HG03196 (cell line): ENCODE measurements at regions not wholly inside any gene's neighbourhood (a gene's known extent, or its start where the extent isn't known, plus 50 kb on each side); places are given as distances from the start of the nearest gene placed in this dataset.

Experiments
- ATAC-seq: cut with Tn5 transposase; IDR thresholded peaks from one replicate; pipeline ENCODE4 v1.9.1; 2021; ENCODE audit not compliant: unreplicated experiment

- ATAC-seq: no peak
These were observed 1511.2 kb upstream of the ZEB2 start for GRCh38 chr2:146031158-146031557.

GRCh38 chr2:146027156-146027555 is 1507.2 kb upstream of the ZEB2 start:
- ATAC-seq: no peak

GRCh38 chr2:146025519-146025918 is 1505.6 kb upstream of the ZEB2 start:
- no peak for ATAC-seq

DNA sequence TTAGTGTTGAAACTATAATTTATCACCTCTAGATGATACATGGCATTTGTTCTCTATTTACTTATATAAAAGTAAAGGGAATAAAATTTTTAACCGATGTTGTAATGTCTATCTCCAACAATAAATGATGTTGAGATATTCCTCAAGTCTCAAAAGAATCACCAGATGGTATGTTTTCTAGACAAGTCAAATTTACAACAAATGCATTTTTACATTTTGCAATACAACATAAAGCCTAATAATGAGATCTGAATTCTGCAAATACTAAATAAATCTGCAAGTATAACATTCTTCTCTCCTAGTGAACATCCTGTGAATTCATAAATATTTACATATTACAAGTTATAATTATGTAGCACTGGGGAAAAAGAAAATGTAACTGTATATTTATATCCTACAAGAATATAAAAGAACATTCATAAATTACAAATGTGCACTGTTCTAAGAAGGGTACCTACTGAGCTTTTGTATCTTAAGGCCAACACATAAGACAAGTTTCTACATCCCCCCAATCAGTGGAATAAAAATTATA is 1504.4 kb upstream of the ZEB2 start:
- ATAC-seq: no peak

GRCh38 chr2:146004462-146004861 is 1484.5 kb upstream of the ZEB2 start:
- ATAC-seq: no peak

DNA sequence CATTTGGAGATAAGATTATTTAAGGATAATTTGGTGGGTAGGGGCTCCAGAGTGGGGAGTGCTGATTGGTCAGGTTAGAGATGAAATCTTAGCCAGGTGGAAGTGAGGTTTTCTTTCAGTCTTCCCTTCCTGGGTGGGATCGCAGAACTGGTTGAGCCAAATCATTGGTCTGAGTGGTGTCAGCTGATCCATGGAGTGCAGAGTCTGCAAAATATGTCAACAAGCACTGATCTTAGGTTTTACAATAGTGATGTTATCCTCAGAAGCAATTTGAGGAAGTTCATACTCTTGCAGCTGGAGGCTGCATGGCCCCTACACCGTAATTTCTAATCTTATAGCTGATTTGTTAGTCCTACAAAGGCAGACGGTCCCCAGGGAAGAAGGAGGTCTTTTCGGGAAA is 1483.4 kb upstream of the ZEB2 start:
- ATAC-seq: no peak

GRCh38 chr2:145994910-145995309 is 1475.0 kb upstream of the ZEB2 start:
- ATAC-seq: no peak

DNA sequence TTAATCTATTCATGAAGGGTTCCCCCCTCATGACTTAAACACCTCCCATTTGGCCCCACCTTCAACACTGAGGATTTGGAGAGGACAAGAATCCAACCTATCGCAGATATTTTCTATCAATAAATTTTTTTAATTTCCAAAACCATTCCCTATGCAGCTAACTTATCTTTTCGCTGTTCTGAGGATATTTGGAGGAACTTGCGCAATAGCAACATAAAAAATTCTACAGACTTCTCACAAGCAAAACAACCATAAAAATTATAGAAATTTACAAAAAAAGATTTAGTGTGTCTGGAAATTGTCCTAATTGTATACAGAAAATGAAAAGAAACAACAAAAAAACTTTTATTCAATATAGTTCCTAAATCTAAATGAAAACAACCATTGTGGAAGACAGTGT is 1472.7 kb upstream of the ZEB2 start:
- ATAC-seq: no peak

DNA sequence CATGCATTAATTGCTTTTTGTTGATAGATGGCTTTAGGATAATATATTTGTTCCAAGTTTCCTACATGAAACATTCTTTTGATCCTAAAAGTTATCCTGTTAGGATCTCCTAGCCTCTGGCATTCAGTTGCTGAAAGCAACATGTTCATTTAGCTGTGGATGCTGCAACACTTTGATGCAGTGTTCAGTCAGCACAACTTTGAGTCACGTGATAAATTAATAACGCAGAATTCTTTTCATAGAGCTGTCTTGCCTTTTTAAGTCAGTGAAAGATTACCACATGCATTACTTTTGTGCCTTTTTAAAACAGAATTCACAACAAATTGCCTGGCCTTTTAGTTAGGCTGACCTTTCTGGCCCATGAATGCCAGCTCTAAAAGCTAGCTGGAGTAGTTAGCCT is 1467.9 kb upstream of the ZEB2 start:
- no peak for ATAC-seq

DNA sequence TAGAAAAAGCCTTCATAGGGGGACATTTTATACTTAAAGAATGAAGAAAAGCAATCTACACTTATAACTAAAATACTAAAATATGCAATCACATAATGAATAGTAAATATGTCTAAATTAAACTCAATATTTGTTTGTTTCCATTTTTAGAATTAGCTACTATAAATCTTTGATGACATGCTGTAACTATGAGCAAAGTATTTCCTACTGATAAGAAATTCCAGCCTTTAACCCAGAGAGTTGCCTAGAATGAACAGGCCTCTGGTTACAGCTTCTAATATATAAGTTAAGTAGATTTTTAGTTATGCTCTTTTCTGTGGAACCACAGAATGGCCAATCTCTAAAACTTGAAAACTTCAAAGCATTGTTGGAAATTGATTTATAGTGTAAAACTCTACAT is 1465.6 kb upstream of the ZEB2 start:
- ATAC-seq: no peak

DNA sequence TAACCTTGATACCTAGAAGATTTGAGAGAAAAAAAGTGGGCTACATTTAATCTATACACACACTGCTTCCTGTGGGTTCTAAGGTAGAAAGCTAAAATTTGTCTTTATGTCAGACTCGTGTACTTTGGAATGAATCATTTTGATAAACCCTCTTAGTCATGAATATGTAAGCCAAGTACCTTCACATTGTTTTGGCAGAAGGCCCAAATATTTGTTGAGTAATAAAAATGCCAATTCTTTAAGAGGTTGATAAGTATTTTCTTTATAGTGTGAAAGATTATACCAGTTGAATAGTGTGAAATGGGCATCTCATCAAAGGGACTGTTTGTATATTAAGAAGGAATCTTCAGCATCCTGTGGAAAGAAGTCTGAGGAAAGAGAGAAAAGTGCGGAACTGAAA is 1464.7 kb upstream of the ZEB2 start:
- no peak for ATAC-seq

DNA sequence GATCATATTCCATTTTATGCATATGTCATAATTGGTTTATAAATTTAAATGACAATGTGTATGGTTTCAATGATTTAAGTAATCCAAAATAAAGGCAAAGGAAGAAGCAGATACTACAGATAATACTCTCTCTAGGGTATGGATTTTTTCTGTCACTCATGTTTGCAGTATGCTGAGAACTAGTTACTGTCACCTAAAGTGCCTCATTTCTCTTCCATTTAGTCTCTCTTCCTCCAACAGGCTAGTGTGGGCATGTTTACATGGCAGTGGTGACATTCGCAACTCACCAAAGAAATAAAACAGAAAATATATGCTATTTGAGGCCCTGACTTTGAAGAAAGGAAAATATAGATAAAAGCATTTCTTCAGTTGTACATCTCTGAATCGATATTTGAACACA is 1460.4 kb upstream of the ZEB2 start:
- no peak for ATAC-seq

- no peak for ATAC-seq
These were observed 1455.5 kb upstream of the ZEB2 start for GRCh38 chr2:145975406-145975805.

GRCh38 chr2:145961846-145962245 is 1441.9 kb upstream of the ZEB2 start:
- no peak for ATAC-seq

GRCh38 chr2:145960479-145961163 is 1440.7 kb upstream of the ZEB2 start:
- no peak for ATAC-seq

DNA sequence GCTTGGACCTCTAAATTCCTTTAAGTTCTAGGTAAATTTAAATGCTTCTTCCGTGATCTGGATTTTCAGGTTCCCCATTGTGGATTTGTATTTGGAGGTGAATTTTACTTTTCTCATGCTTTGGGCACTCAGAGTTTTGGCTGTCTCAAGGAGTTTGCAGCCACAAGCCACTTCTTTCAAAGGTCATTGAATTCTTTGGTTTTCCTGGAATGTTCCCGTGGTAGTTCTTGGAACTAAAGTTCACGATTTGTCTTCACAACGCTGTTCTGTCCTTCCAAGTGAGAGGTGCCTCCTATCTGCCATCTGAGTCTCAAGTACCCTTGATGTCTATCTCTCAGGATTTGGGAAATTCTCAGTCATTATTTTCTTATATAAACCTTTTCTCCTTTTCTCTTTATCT is 1438.7 kb upstream of the ZEB2 start:
- ATAC-seq: no peak

GRCh38 chr2:145957929-145958328 is 1438.0 kb upstream of the ZEB2 start:
- ATAC-seq: no peak

DNA sequence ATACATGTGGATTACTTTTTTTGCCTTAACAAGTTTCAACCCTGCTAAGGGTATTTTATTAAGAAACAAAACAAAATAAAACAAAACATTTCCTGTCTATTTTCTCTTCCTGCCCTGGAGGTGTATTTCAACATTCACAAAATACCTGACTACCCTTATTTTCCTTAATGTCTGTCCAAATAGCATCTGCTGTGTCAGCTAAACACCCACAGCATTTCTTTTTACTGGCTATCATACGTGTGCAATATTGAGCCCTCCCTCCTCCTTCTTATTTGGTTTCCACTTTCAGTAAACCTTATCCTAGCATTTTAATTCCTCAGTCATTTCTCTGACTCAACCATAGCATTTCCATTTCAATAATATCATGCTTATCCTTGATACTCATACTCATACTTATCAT is 1420.0 kb upstream of the ZEB2 start:
- no peak for ATAC-seq

GRCh38 chr2:145935016-145935415 is 1415.1 kb upstream of the ZEB2 start:
- ATAC-seq: no peak

DNA sequence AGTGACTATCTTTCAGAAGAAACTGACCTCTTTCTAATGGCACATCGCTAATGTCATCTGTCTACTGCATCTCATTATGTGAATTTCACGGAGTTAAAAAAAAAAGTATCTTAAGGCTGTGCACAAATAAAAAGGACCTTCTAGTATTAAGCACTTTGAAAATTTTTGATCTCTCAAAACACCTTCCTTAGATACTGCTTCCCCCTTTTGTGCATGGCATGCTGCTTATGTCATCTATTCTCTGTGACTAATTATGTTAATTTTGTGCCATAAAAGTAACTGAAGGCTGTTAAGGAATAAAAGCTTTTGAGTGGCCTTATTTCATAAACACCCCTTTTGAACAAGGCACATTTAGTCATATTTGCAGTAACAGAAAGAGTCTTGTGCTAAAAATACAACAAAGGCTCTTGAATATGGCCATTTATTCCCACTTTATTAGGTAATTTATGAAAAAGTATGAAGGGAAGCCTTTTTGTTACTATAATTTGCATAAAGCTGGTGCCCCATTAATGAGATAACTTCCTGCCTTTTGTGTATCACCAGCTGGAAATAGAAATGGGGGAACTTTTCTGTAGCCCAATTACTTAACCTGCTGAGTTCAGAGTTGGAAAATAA is 1412.0 kb upstream of the ZEB2 start:
- ATAC-seq: no peak

DNA sequence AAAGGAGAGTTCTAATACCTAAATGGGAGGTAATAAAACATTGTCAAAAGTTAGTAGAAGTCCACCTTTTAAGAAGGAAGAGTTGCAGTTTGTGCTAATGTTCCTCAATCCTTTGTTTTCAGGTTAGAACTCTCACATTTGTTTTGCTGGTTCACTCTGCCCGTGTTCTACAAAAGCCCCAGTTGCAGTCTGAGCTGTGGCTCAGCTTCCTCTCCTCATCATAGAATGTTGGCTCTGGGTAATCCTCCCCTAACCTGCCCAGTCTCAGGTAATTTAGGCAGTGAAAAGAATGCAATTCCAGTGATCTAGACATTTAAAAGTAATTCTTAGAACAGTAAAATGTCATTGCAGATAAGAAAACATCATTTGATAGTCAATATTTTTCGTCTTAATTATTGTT is 1410.4 kb upstream of the ZEB2 start:
- no peak for ATAC-seq

DNA sequence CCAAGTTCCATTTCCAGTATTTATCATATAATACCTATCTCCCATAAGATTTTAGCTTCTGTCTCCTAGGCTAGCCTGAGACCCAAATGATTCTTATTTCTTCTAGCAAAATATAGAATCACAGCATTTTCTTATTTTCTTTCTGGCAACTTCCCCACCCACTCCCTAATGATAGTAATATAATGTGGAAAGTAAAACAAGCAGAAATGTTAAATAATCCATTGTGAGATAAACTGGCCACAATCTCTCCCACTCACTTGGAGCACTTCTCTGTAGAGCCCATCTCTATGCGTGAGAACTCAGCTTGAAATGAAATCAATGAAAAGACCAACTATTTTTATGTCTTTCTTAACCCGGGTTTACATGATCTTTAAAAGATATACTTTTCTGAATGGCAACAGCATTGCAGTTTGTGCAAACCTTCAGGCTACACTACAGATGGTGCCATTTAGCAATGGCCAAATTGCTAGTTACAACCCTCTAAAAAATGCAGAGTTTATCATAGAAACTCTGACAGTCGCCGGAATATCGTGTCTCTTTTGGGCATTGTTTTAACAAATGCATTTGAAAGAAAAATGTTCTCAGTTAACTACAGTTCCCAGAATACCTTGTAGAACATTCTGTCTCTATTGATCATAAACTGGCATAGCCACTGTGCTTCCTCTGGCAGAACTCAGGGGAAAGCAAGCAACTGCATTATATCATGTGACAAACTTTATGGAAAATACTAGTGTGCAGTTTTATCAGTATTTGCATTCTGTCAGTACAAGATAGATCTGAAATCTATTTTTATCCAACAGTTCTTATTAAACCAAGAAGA is 1407.4 kb upstream of the ZEB2 start:
- ATAC-seq: no peak
